ENCODE measurements at regions not wholly inside any gene's neighbourhood (a gene's known extent, or its start where the extent isn't known, plus 50 kb on each side); places are given as distances from the start of the nearest gene placed in this dataset.

GRCh38 chr6:80967609-80968008 is 784.9 kb downstream of the TENT5A start:
- TF ChIP-seq RAD51 (IDR thresholded peaks at IDR 0.05) (no peak), EP300 (IDR thresholded peaks at IDR 0.05; ENCODE audit: borderline replicate concordance in 1 of 2, control insufficient read depth in 1 of 2, low read depth in 2 of 2, low read length in 2 of 2) (no peak), CTCF (IDR thresholded peaks at IDR 0.05 in 2 of 3, conservative IDR thresholded peaks at IDR 0.05 in 1 of 3; ENCODE audit: control insufficient read depth in 2 of 3, extremely low read depth in 1 of 3, insufficient read depth in 1 of 3, low read depth in 3 of 3, low read length in 3 of 3) (no peak), CBX5 (IDR thresholded peaks at IDR 0.05; ENCODE audit: low read depth) (no peak), CBFB (IDR thresholded peaks at IDR 0.05; ENCODE audit: low read depth) (no peak)
